ENCODE measurements at regions not wholly inside any gene's neighbourhood (a gene's known extent, or its start where the extent isn't known, plus 50 kb on each side); places are given as distances from the start of the nearest gene placed in this dataset.
"Not testable (repeated sequence)": the region's sequence is repeated elsewhere in the genome, so short reads cannot be mapped to it uniquely, and the experiment has no call there.

GRCh38 chr22:48483764-48484528 lies 1343.7 kb downstream of the BRD1 start:
- no peaks in the 10 kb centered on the region for H3K4me1 ChIP-seq
- no peak overlapping the region for H3K27ac ChIP-seq
- no peak overlapping the region for H3K4me3 ChIP-seq
- no peak for DNase-seq (ENCODE audit: low spot score)
- TF ChIP-seq CTCF (IDR thresholded peaks at IDR 0.05) = no peak
- peaks cover 0 to 4% of the 10 kb centered on the region in 2 donors for H3K27me3 ChIP-seq
- H3K36me3 ChIP-seq = no peaks in the 10 kb centered on the region
- no peaks in the 10 kb centered on the region for H3K9me3 ChIP-seq

- Histone ChIP-seq H3K9me3 (no peaks in the 10 kb centered on the region), H3K4me3 (no peak overlapping the region), H3K4me1 (no peaks in the 10 kb centered on the region), H3K36me3 (no peaks in the 10 kb centered on the region), H3K27ac (no peak overlapping the region), H3K27me3 (no peaks in the 10 kb centered on the region)
- no peak for TF ChIP-seq CTCF (IDR thresholded peaks at IDR 0.05)
- no peak for DNase-seq (ENCODE audit: low spot score)
These were observed 1344.9 kb downstream of the BRD1 start for GRCh38 chr22:48482771-48483170.

- not testable (repeated sequence) for H3K9me3 ChIP-seq; H3K27me3 ChIP-seq; H3K27ac ChIP-seq; H3K36me3 ChIP-seq; H3K4me3 ChIP-seq; DNase-seq (ENCODE audit: low spot score); H3K4me1 ChIP-seq
These were observed 1345.5 kb downstream of the BRD1 start for GRCh38 chr22:48482198-48482597.

GRCh38 chr22:48481748-48482147 lies 1345.9 kb downstream of the BRD1 start:
- no peak for DNase-seq (ENCODE audit: low spot score)
- no peaks in the 10 kb centered on the region for H3K27me3 ChIP-seq
- H3K9me3 ChIP-seq = no peaks in the 10 kb centered on the region
- no peaks in the 10 kb centered on the region for H3K36me3 ChIP-seq
- no peak overlapping the region for H3K27ac ChIP-seq
- no peaks in the 10 kb centered on the region for H3K4me1 ChIP-seq
- H3K4me3 ChIP-seq = no peak overlapping the region
- TF ChIP-seq CTCF (IDR thresholded peaks at IDR 0.05) = no peak

GRCh38 chr22:48478529-48479265 lies 1349.0 kb downstream of the BRD1 start:
- DNase-seq (ENCODE audit: low spot score) = no peak

More at GRCh38 chr22:48478529-48479265, 1349.0 kb downstream of the BRD1 start:
- Histone ChIP-seq H3K4me3 (no peak overlapping the region), H3K27ac (no peak overlapping the region), H3K27me3 (no peaks in the 10 kb centered on the region), H3K9me3 (no peaks in the 10 kb centered on the region), H3K36me3 (no peaks in the 10 kb centered on the region), H3K4me1 (no peaks in the 10 kb centered on the region)
- no peak for TF ChIP-seq CTCF (IDR thresholded peaks at IDR 0.05)

All from right atrium auricular region (tissue), 2 donors.